Kidney (tissue), 13 donors: ENCODE measurements at regions not wholly inside any gene's neighbourhood (a gene's known extent, or its start where the extent isn't known, plus 50 kb on each side); places are given as distances from the start of the nearest gene placed in this dataset.

Experiments
- DNase-seq, 5 donors: peaks; one replicate each; pipeline ENCODE4 v3.0.0-alpha.2; 2013 to 2020
- FAIRE-seq: peaks from 2 replicates; lab custom pipeline; 2012; peaks lifted over from hg19 to GRCh38; lab: Jason Lieb, UNC
- H3K27ac ChIP-seq, 2 donors: one replicate each; pipeline ENCODE4 v1.7.0; 2013; ENCODE audit warnings: low read depth in 2 of 2, low read length in 2 of 2, inconsistent platforms in 1 of 2
- H3K27me3 ChIP-seq: one replicate; pipeline ENCODE4 v1.7.1; 2013; ENCODE audit warnings: low read length, inconsistent platforms; ENCODE audit not compliant: control insufficient read depth, insufficient read depth
- H3K36me3 ChIP-seq, 3 donors: one replicate each; pipeline versions ENCODE4 v1.7.0 to v1.7.1; 2013; ENCODE audit warnings: low read length in 3 of 3, control low read depth in 1 of 3, inconsistent platforms in 1 of 3; ENCODE audit not compliant: insufficient read depth in 3 of 3, control insufficient read depth in 2 of 3
- H3K4me1 ChIP-seq, 3 donors: one replicate each; pipeline versions ENCODE4 v1.7.0 to v1.7.1; 2013; ENCODE audit warnings: low read length in 3 of 3, inconsistent platforms in 1 of 3, low read depth in 1 of 3; ENCODE audit not compliant: control insufficient read depth in 2 of 3, insufficient read depth in 2 of 3
- H3K4me3 ChIP-seq, 3 donors: one replicate each; pipeline versions ENCODE4 v1.7.0 to v1.8.1; 2013; ENCODE audit warnings: low read length in 3 of 3, control low read depth in 1 of 3, inconsistent platforms in 1 of 3
- H3K9ac ChIP-seq, 3 donors: one replicate each; pipeline versions ENCODE4 v1.7.0 to v1.7.1; 2013; ENCODE audit warnings: low read length in 3 of 3, control low read depth in 1 of 3, inconsistent platforms in 1 of 3
- H3K9me3 ChIP-seq, 3 donors: one replicate each; pipeline versions ENCODE4 v1.7.0 to v1.7.1; 2013; ENCODE audit warnings: low read length in 3 of 3, control low read depth in 1 of 3, inconsistent platforms in 1 of 3; ENCODE audit not compliant: control insufficient read depth in 2 of 3, insufficient read depth in 1 of 3
- CTCF ChIP-seq: IDR thresholded peaks from 3 replicates; pipeline ENCODE4 v1.5.1; 2012; ENCODE audit warnings: mild to moderate bottlenecking, moderate library complexity, borderline replicate concordance; ENCODE audit not compliant: insufficient read depth; ENCODE audit errors: extremely low read depth
- intact Hi-C: fragments of 100-400 bp; cut with DNase I; formaldehyde crosslinking; loops from one replicate; pipeline ENCODE4 v1.11.1; 2022
- donor health status: control.
- donor health status: control.
- donor health status: control.
- donor health status: control.
- donor health status: control.
- donor health status: DM: yes; HTN: yes; CAD: no.
- donor health status: Normal renal cell carcinoma (clear cell type).

DNA sequence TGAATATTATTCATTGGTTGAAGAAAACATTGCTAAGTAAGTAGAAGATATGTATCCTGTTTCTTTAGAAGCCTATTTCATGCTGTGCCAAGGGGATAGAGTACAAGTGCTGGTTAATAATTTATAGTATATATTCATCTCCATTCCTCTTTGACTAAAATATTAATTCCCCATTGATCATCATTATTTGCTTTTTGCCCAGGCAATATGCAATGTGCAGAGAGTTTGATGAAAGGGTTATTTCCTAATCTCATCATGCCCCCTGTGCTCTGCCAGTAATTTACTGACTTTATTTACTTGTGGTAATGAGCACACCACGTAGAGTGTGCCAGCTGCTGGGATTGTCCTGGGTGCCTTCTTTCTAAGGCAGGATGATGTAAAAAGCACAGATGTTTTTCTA is 180.9 kb downstream of the REEP3 start:
- H3K4me1 ChIP-seq, result peaks cover 5 to 19% (median 11%) of the 10 kb centered on the region in 3 donors
- H3K4me3 ChIP-seq, result no peak overlapping the region
- H3K36me3 ChIP-seq, result no peaks in the 10 kb centered on the region
- FAIRE-seq (no peak), DNase-seq (no peak)
- intact Hi-C loops, result no loop called here
- no peaks in the 10 kb centered on the region for H3K27me3 ChIP-seq
- TF ChIP-seq CTCF, result no peak
- no peak overlapping the region for H3K27ac ChIP-seq
- H3K9ac ChIP-seq, result no peak overlapping the region
- H3K9me3 ChIP-seq, result no peaks in the 10 kb centered on the region

DNA sequence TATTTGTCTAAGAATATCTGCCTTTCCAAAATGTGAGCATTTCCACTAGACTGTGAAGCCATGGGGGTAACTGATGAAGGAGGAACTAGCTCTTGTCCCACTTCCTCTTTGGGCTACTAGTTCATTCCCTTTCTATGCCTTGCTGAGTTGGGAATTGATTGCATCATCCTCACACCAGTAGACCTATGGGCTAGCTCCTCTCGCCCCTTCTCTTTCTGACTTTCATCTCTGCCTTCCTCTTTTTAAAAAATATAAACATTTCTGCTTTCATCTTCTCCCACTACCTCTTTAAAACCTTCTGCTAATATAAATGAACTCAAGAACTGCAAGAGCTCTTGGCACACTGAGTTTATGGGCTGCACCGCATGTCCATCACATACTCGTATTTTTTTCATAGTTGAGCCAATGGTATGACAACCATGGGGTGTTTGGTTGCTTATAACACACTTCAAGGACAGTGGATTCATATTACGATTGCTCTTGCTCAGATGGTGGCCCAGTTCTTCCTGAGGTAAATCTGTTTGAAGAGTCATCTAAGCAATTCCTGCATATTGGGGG is 182.0 kb downstream of the REEP3 start:
- no peak for DNase-seq
- intact Hi-C loops, result no loop called here
- FAIRE-seq, result no peak
- Histone ChIP-seq H3K36me3 (no peaks in the 10 kb centered on the region), H3K9ac (no peak overlapping the region), H3K9me3 (no peaks in the 10 kb centered on the region), H3K27me3 (no peaks in the 10 kb centered on the region), H3K4me1 (peaks cover 5 to 23% (median 11%) of the 10 kb centered on the region in 3 donors), H3K27ac (no peak overlapping the region), H3K4me3 (no peak overlapping the region)
- TF ChIP-seq CTCF, result no peak

DNA sequence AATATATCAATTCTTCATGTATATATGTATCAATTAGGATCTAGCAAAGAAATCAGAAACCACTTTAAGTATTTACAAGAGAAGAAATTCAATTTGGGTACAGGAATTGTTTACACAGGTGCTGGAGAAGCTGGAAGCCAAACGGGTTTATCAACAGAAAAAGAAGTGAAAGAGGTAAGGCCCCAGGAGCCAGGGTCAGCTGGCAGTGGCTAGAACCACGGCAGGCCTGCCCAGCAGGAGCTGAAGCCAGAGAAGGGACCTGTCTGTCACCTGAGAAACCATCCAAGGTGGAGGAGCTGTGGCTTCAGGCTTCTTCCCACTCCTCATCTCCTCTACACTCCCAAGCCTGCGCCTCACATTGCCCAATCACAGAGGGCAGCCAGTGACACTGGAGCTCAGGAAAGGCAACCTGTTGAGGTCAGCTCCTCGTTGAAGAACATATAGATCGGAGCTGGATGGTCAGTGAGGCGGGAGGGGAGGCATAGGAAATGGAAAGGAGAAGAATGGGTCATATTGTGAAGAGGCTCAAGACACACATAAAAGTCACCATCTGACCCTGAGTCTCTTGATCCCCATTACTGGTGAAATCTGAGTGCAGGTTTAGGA is 182.6 kb downstream of the REEP3 start:
- Histone ChIP-seq H3K9me3 (no peaks in the 10 kb centered on the region), H3K27ac (no peak overlapping the region), H3K4me1 (peaks cover 5 to 23% (median 11%) of the 10 kb centered on the region in 3 donors), H3K27me3 (no peaks in the 10 kb centered on the region), H3K36me3 (no peaks in the 10 kb centered on the region), H3K9ac (no peak overlapping the region), H3K4me3 (no peak overlapping the region)
- FAIRE-seq, result no peak
- TF ChIP-seq CTCF, result no peak
- intact Hi-C loops, result no loop called here
- DNase-seq, result no peak
